ENCODE measurements at regions not wholly inside any gene's neighbourhood (a gene's known extent, or its start where the extent isn't known, plus 50 kb on each side); places are given as distances from the start of the nearest gene placed in this dataset.

- no CpG with 5 or more reads among the region's 1 CpG for WGBS, 2 experiments (ENCODE audit: extremely low coverage in 2 of 2, insufficient read length in 1 of 2)
- in situ Hi-C loops (cut with MboI; ENCODE audit: low sequenced_read_pairs) (no loop called here), dilution Hi-C loops (cut with HindIII; ENCODE audit: low sequenced_read_pairs, unreplicated experiment) (no loop called here), intact Hi-C loops (cut with micrococcal nuclease) (no loop called here)
- no peak for ATAC-seq (ENCODE audit: low read depth)
- H3K9me1 ChIP-seq (ENCODE audit: insufficient read depth, low read length): peaks cover 3% of the 10 kb centered on the region; the same call in 1 of the 2 replicates
- H2BK120ac ChIP-seq (ENCODE audit: low read depth, low read length): no peak overlapping the region
- no peaks in the 10 kb centered on the region for H3K36me3 ChIP-seq (ENCODE audit: control insufficient read depth, insufficient read depth, low read length)
- peak overlapping the region; percentile 16 to 52; a peak in 1 of 4 replicates for H4K8ac ChIP-seq (ENCODE audit: low read depth in 2 of 2, low read length in 2 of 2)
- peaks cover 12% of the 10 kb centered on the region for H3K4me1 ChIP-seq (ENCODE audit: control insufficient read depth, insufficient read depth, low read length)
- H3K27me3 ChIP-seq (ENCODE audit: control insufficient read depth, insufficient read depth, low read length): no peaks in the 10 kb centered on the region
- peak overlapping the region; percentile 33; the same call in 1 of the 2 replicates for H4K91ac ChIP-seq (ENCODE audit: insufficient read depth, low read depth, low read length)
- H2BK15ac ChIP-seq (ENCODE audit: low read depth, low read length): 0 out of 3 replicates have a peak overlapping the region, but pooled peaks have one; percentile 6
- no TSS peak for BruUV-seq (replicated peaks)
- ChIA-PET POLR2A (ENCODE audit: unreplicated experiment) (no interaction called here), CTCF (no interaction called here)
- H3K27ac ChIP-seq (ENCODE audit: insufficient read depth, low read length): peak overlapping the region; percentile 25; the same call in 1 of the 2 replicates
- H2AFZ ChIP-seq (replicated peaks; ENCODE audit: low read length, poor library complexity): no peak overlapping the region
- no peak overlapping the region for H2AK5ac ChIP-seq (ENCODE audit: low read depth, low read length)
- no peak overlapping the region for H2BK5ac ChIP-seq (ENCODE audit: low read depth, low read length, poor library complexity, severe bottlenecking)
- H4K20me1 ChIP-seq (ENCODE audit: insufficient read depth, low read length): no peaks in the 10 kb centered on the region
- no peak overlapping the region for H3K9ac ChIP-seq (ENCODE audit: low read depth, low read length)
- H3K56ac ChIP-seq (ENCODE audit: extremely low read depth, insufficient read depth, low read length): no peak overlapping the region
- peak overlapping the region; percentile 56; the same call in 1 of the 2 replicates for H3K18ac ChIP-seq (ENCODE audit: low read depth, low read length)
- no peak overlapping the region; the same call in 1 of the 2 replicates for H3K14ac ChIP-seq (replicated peaks; ENCODE audit: low read depth, low read length)
- H3K23ac ChIP-seq (ENCODE audit: low read depth, low read length): no peak overlapping the region
- H3K4ac ChIP-seq (ENCODE audit: low read depth, low read length): 0 out of 2 replicates have a peak overlapping the region, but pooled peaks have one; percentile 54
- peak overlapping the region; percentile 45 for H2BK20ac ChIP-seq (ENCODE audit: low read depth, low read length)
- no peaks in the 10 kb centered on the region for H3K79me1 ChIP-seq (ENCODE audit: low read depth in 1 of 2, low read length in 2 of 2)
- H2AK9ac ChIP-seq (replicated peaks; ENCODE audit: low read depth, low read length, poor library complexity): no peak overlapping the region
- peak overlapping the region; percentile 49; the same call in 1 of the 2 replicates for H4K5ac ChIP-seq (ENCODE audit: low read depth, low read length)
- no peaks in the 10 kb centered on the region for H3K9me3 ChIP-seq (ENCODE audit: control insufficient read depth, insufficient read depth, low read length)
- no peak overlapping the region for H3K4me3 ChIP-seq (ENCODE audit: insufficient read depth, low read depth, low read length)
- no peak for DNase-seq
- H3K4me2 ChIP-seq (ENCODE audit: low read depth, low read length): no peak overlapping the region
- TF ChIP-seq CTCF (conservative IDR thresholded peaks at IDR 0.05; ENCODE audit: low read depth, low read length) (no peak), RCOR1 (IDR thresholded peaks at IDR 0.05; ENCODE audit: insufficient replicate concordance, low read length) (no peak), CHD1 (IDR thresholded peaks at IDR 0.05; ENCODE audit: low read depth, low read length) (no peak)
Measured at GRCh38 chr12:75742961-75743360, 231.6 kb upstream of the KRR1 start.
